ENCODE measurements at regions not wholly inside any gene's neighbourhood (a gene's known extent, or its start where the extent isn't known, plus 50 kb on each side); places are given as distances from the start of the nearest gene placed in this dataset.
A peak's percentile ranks its signal among the peaks of the same experiment; 100 is the strongest.

DNA sequence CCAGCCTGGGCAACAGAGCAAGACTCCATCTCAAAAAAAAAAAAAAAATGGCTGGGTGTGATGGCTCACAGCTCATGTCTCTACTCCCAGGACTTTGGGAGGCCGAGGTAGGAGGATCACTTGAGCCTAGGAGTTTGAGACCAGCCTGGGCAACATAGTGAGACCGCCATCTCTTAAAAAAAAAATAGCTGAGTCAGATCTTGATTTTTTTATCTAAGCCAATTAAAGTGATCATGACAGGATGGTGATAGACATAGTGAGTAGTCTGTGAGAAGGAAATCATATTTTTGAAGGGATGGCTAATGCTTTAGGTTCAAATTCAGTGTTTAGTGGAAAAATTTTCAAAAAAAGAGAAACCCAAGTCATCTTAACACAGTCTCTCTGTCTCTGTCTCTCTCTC lies 114.6 kb upstream of the JARID2 start:
- intact Hi-C loops (cut with micrococcal nuclease; ENCODE audit: unreplicated experiment): no loop called here
- H3K27ac ChIP-seq: no peak overlapping the region
- POLR2A ChIA-PET (ENCODE audit: unreplicated experiment): interaction anchor here (0.6 kb wide), 1 partner anchor 180 kb away, joined by 6 read pairs; no protein-coding TSS in a partner anchor

DNA sequence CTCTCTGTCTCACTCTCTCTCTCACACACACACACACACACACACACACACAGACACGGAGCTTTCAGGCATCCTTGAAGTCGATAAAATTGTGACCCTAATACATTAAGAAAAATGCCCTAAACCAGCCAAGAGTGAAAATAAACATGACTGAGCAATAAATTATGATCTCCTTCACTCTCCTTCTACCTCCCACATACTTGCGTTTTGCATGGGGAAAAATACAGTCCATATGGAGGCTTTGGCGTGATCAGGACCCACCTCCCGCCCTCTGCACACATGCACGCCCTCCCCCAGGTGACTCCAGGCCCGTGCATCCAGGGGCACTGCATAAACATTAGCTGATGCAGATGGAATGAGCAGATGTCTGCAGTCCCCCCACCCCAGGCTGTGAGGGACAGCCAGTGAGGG lies 114.2 kb upstream of the JARID2 start:
- CTCF ChIA-PET: no interaction called here

More for the DNA sequence above, 114.6 kb upstream of the JARID2 start:
- Histone ChIP-seq H3F3A (ENCODE audit: insufficient read depth, low read depth) (peaks cover 27% of the 10 kb centered on the region), H2AFZ (no peak overlapping the region), H4K20me1 (ENCODE audit: insufficient read depth) (no peaks in the 10 kb centered on the region), H3K9me2 (ENCODE audit: insufficient read depth) (no peaks in the 10 kb centered on the region), H3K4me1 (replicated peaks; ENCODE audit: insufficient read depth) (peaks cover 21% of the 10 kb centered on the region), H3K4me2 (no peak overlapping the region), H3K9me3 (ENCODE audit: insufficient read depth, low read depth) (no peaks in the 10 kb centered on the region), H3K4me3 (no peak overlapping the region), H3K79me2 (ENCODE audit: low read depth) (no peaks in the 10 kb centered on the region), H3K36me3 (ENCODE audit: low read depth) (no peaks in the 10 kb centered on the region), H3K27me3 (ENCODE audit: insufficient read depth, low read depth) (no peaks in the 10 kb centered on the region)
- no peak for TF ChIP-seq EZH2 (IDR thresholded peaks at IDR 0.05; ENCODE audit: low read depth)
- TF ChIP-seq, protein P1, sequence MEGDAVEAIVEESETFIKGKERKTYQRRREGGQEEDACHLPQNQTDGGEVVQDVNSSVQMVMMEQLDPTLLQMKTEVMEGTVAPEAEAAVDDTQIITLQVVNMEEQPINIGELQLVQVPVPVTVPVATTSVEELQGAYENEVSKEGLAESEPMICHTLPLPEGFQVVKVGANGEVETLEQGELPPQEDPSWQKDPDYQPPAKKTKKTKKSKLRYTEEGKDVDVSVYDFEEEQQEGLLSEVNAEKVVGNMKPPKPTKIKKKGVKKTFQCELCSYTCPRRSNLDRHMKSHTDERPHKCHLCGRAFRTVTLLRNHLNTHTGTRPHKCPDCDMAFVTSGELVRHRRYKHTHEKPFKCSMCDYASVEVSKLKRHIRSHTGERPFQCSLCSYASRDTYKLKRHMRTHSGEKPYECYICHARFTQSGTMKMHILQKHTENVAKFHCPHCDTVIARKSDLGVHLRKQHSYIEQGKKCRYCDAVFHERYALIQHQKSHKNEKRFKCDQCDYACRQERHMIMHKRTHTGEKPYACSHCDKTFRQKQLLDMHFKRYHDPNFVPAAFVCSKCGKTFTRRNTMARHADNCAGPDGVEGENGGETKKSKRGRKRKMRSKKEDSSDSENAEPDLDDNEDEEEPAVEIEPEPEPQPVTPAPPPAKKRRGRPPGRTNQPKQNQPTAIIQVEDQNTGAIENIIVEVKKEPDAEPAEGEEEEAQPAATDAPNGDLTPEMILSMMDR (conservative IDR thresholded peaks at IDR 0.05): no peak
- no peak for DNase-seq
- no TSS peak for BruUV-seq (replicated peaks)
- CTCF ChIA-PET: no interaction called here

DNA sequence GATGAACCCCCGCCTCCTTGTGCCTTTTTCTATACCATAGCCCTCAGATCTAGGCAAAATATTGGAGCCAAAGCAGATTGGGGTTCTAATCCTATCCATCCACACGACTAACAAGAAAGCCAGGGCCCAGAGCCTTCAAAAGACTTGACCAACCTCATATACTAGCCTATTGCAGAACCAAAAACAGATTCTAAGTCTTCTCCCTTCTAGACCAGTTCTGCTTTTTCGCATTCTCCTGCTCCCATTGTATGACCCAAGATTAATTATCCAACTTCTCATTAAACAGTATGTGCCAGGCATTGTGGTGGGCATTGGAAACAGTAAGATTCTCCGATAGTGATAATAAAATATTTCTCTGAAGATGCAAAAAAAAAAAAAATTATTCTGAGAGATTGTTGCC lies 113.7 kb upstream of the JARID2 start:
- peak overlapping the region; percentile 78 for H3K27ac ChIP-seq
- ChIA-PET POLR2A (ENCODE audit: unreplicated experiment) (no interaction called here), CTCF (no interaction called here)
- H3K36me3 ChIP-seq (ENCODE audit: low read depth): no peaks in the 10 kb centered on the region
- no peaks in the 10 kb centered on the region for H3K27me3 ChIP-seq (ENCODE audit: insufficient read depth, low read depth)
- H3K79me2 ChIP-seq (ENCODE audit: low read depth): no peaks in the 10 kb centered on the region
- no peak overlapping the region for H3K4me3 ChIP-seq
- H3K4me1 ChIP-seq (replicated peaks; ENCODE audit: insufficient read depth): peaks cover 21% of the 10 kb centered on the region
- DNase-seq: no peak
- peak overlapping the region; percentile 60 for H3K4me2 ChIP-seq
- no peak overlapping the region for H2AFZ ChIP-seq
- no TSS peak for BruUV-seq (replicated peaks)
- H3K9me2 ChIP-seq (ENCODE audit: insufficient read depth): no peaks in the 10 kb centered on the region
- intact Hi-C loops (cut with micrococcal nuclease; ENCODE audit: unreplicated experiment): no loop called here
- no peaks in the 10 kb centered on the region for H4K20me1 ChIP-seq (ENCODE audit: insufficient read depth)
- H3F3A ChIP-seq (ENCODE audit: insufficient read depth, low read depth): peaks cover 27% of the 10 kb centered on the region
- TF ChIP-seq EZH2 (IDR thresholded peaks at IDR 0.05; ENCODE audit: low read depth): no peak
- TF ChIP-seq, protein P1 (conservative IDR thresholded peaks at IDR 0.05): no peak
- H3K9me3 ChIP-seq (ENCODE audit: insufficient read depth, low read depth): no peaks in the 10 kb centered on the region

More for the DNA sequence above, 114.2 kb upstream of the JARID2 start:
- Histone ChIP-seq H3K4me3 (no peak overlapping the region), H3K27me3 (ENCODE audit: insufficient read depth, low read depth) (no peaks in the 10 kb centered on the region), H3K36me3 (ENCODE audit: low read depth) (no peaks in the 10 kb centered on the region), H3K9me2 (ENCODE audit: insufficient read depth) (no peaks in the 10 kb centered on the region), H3F3A (ENCODE audit: insufficient read depth, low read depth) (peaks cover 27% of the 10 kb centered on the region), H3K27ac (no peak overlapping the region), H3K9me3 (ENCODE audit: insufficient read depth, low read depth) (no peaks in the 10 kb centered on the region), H3K4me1 (replicated peaks; ENCODE audit: insufficient read depth) (peaks cover 21% of the 10 kb centered on the region), H3K79me2 (ENCODE audit: low read depth) (no peaks in the 10 kb centered on the region), H3K4me2 (no peak overlapping the region), H4K20me1 (ENCODE audit: insufficient read depth) (no peaks in the 10 kb centered on the region), H2AFZ (no peak overlapping the region)
- no TSS peak for BruUV-seq (replicated peaks)
- POLR2A ChIA-PET (ENCODE audit: unreplicated experiment): no interaction called here
- no peak for TF ChIP-seq EZH2 (IDR thresholded peaks at IDR 0.05; ENCODE audit: low read depth)
- TF ChIP-seq, protein P1 (conservative IDR thresholded peaks at IDR 0.05): no peak
- intact Hi-C loops (cut with micrococcal nuclease; ENCODE audit: unreplicated experiment): no loop called here
- no peak for DNase-seq
